OCI-LY1 (cell line): ENCODE measurements at regions not wholly inside any gene's neighbourhood (a gene's known extent, or its start where the extent isn't known, plus 50 kb on each side); places are given as distances from the start of the nearest gene placed in this dataset.

Experiments
- CTCF ChIP-seq: fragments of 200-600 bp; sonication (generic), shearing (Covaris generic); IDR thresholded peaks from 2 replicates; pipeline ENCODE4 v1.5.1; 2017; ENCODE audit warnings: mild to moderate bottlenecking, antibody characterized with exemption, low read length, moderate library complexity, mixed read lengths
- EZH2 ChIP-seq: fragments of 200-600 bp; sonication (generic), shearing (Covaris generic); IDR thresholded peaks from 2 replicates; pipeline ENCODE4 v1.8.0; 2017; ENCODE audit warnings: borderline replicate concordance, mixed run types, mild to moderate bottlenecking, antibody characterized with exemption, low read length, moderate library complexity, mixed read lengths

- no peak for TF ChIP-seq CTCF
- TF ChIP-seq EZH2 = no peak
These were observed 500.4 kb downstream of the GALR1 start for GRCh38 chr18:77750006-77750405.
